ENCODE measurements at regions not wholly inside any gene's neighbourhood (a gene's known extent, or its start where the extent isn't known, plus 50 kb on each side); places are given as distances from the start of the nearest gene placed in this dataset.

DNA sequence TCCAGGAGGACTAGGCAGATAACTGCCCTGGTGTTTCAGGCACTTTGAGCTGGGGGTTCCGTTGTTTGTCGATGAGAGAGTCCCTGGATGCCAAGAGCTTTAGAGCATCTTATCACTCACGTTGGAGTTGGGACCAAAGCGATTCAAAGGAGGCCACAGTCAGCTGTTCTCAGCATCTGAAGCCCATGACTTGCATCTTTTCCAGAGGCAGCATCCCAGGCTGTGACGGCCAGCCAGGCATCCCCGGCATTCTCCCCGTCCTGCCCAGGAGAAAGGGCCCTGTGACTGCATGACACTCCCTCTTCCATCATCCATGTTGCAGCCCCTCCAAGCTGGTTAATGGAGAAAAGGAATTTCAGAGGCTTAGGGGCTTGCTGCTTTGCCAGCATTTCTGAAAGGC is 520.3 kb downstream of the CDH26 start:
- DNase-seq (ENCODE audit: low read depth), result no peak

DNA sequence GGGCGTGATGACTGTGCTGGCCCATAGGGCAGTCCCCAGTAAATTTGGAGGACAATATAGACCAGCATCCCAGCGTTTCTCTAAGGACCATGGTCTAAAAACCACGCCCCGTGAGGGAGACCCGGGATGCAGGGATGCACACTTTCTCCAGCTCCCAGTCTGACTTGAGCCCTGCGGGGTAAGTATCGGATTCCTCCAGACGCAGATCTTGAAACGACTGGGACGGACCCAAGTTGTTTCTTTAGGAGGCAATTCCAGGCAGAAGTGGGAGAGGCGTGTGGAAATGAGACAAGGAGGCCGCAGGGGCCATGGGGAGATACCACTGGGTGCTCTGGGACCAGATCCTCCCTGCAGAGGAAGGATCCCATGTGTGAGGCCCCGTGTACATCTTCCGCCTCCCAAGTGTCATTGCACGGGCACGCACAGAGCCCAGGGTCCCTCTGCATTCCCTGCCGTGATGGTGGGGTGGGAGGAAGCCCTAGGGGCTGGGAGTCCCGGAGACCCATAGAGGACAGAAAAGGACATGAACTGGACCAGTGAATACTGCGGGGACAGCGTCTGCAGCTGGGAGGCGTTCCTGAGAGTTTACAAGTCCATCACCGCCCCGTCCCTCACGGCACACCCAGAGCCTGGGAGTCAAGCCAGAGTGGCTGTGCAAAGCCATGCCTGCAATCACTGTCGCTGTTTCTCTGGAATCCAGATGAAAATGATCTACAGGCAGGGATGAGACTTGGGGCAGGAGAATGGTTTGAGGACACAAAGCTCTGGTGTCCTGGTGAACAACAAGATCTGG is 522.9 kb downstream of the CDH26 start:
- DNase-seq (ENCODE audit: low read depth), result no peak

DNA sequence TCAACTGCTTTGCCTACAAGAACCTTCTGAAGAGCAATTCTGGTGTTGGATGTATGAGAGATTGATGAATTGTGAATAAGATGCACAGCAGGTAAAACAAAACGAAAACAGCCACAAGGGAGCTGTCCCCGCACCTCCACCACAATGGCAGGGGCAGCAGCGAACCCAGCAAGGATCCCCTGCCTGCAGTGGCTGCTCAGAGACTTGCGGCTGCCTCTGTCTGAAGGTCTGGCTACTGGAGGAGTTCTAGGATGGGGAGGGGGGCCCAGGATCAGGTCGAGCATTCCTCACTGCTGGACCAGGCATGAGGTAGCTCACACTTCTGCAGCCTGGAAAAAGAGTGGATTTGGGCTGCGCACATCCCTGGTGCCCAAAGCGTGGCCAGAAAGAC is 523.5 kb downstream of the CDH26 start:
- DNase-seq (ENCODE audit: low read depth), result no peak

DNA sequence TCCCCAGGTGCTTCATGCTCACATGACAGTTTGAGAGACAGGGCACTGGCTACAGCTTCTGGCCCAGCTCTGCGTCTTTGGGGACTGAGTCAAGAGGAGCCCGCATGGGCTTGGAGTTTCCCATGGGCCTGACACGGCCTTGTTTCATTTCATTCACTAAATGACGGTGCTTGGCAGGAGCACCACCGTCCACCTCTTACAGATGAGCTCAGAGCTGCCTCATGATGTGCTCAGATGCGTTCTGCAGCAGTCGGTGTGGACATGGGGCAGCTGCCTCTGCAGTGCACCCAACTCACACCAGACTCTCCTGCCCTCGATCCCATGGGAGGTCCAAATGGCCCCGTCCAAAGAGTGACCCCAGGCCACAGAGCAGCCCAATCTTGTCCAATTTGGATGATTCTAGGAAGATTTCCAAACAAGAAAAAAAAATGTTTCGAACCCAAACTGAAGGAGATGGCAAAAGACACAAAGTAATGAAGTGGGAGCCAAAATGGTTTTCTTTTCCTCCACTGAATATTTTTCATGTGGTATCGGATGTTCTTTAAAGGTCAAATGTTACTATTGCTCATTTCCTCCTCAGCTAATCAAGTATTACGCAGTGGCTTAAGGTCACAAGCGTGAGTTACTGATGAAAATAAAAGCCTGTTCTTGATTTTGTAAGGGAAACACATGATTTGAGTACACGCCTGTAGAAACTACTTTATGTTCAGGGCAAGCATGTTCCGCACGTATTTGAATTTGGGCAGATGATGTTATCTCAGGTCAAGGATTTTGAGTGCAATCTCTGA is 524.2 kb downstream of the CDH26 start:
- DNase-seq (ENCODE audit: low read depth), result no peak

DNA sequence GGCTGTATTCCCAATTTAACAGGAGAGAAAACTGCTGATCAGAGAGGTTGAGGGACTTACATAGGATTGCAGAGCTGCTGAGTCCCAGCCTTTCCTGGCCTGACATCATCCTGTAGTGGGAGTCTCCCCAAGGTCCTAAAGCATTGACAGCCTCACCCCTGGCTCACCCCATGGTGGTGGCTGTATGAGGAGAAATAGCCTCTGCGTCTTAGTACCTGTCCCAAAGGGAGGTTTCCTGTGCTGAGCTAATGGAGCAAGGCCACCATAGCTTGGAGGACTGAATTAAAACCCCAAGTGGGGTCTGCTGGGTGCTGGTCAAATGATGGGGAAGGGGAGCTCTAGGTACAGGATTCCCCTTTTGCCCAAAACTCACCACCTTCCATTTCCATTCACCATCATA is 525.1 kb downstream of the CDH26 start:
- DNase-seq (ENCODE audit: low read depth), result no peak

DNA sequence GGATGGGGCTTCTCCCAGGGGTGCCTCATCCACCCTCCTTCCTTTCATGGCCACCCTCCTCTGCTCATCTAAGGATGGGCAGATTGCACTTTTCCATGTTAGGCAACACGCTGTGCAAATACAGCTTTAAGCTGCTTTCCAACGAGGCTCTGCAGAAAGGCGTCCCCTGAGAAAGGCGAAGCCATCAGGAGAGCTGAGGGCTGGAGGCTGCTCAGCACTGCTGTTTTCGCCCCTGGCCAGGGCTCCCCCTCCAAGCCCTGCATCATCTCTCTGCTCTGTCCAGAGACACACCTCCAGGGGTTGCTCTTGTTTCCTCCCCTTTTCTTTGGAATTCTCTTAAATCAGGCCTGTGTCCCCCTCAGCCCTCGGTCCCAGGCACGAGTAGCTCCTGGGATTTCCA is 526.1 kb downstream of the CDH26 start:
- DNase-seq (ENCODE audit: low read depth), result no peak

DNA sequence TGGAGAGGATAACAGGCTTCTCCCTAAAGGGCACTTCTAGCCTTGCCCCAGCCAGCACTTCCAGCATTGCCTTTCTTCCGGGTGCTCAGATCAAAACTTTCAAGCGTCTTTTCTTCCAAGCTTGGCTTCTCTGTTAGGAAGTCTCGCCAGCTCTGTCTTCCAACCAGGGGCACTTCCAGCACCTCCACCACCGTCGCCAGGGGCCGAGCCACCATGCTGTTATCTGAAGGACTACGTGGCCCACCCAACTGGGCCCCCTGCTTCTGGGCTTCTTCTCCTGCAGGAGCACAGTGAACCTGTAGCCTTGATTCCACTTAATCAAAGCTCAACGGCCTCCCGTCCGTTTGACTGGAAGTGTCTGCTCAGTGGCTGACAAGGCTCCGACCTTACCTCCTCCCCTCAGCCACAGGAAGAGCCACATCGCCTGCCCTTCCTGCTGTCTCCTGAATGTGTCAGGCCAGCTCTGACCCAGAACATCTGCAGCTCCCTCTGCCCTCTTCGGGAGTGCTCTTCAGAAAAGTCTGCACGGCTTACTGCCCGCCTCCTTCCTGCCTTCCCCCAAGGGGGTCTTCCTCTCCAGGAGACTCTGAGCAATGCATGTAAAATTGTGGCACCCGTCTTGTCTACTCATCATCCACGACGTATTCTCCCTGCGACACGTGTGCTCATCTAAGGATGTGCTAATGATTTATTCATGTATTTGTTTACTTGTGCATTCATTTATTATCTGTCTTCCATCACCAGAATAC is 527.0 kb downstream of the CDH26 start:
- no peak for DNase-seq (ENCODE audit: low read depth)

DNA sequence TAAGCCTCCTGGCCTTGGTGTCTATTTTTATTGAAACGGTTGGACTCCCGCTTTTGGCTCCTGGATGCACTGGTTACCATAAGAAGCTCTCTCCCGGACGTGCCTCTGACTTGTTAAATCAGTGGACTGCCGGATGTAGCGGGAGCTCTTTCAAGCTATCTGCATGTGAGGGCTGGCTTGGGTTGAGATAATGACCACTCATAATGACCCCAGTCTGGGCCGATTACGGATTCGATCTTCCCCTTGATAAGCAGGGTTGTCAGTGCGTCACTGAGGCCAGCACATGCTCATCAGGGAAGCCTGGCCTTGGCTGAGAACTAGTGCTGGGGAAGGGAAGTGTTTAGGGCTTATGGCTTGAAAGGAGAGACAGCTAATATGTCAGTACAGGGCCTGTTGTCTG is 528.1 kb downstream of the CDH26 start:
- DNase-seq (ENCODE audit: low read depth), result no peak

DNA sequence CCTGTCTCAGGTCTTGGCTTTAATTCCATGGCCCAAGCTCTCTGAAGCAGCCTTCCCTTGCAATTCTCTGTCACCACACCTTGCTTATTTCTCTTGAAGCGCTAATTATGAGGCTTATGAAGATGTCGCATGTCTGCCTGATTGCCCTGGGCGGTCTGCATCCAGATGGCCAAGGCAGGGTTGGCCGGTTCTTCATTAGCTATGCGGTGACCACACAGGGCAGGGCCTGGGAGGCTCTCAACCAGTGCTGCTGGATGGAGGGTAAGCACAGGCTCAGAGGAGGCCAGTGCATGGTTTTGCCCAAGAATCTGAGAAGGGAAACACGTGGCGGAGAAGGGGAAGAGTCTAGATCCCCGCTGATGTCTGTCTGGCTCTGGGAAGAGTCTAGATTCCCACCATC is 528.7 kb downstream of the CDH26 start:
- DNase-seq (ENCODE audit: low read depth), result no peak

DNA sequence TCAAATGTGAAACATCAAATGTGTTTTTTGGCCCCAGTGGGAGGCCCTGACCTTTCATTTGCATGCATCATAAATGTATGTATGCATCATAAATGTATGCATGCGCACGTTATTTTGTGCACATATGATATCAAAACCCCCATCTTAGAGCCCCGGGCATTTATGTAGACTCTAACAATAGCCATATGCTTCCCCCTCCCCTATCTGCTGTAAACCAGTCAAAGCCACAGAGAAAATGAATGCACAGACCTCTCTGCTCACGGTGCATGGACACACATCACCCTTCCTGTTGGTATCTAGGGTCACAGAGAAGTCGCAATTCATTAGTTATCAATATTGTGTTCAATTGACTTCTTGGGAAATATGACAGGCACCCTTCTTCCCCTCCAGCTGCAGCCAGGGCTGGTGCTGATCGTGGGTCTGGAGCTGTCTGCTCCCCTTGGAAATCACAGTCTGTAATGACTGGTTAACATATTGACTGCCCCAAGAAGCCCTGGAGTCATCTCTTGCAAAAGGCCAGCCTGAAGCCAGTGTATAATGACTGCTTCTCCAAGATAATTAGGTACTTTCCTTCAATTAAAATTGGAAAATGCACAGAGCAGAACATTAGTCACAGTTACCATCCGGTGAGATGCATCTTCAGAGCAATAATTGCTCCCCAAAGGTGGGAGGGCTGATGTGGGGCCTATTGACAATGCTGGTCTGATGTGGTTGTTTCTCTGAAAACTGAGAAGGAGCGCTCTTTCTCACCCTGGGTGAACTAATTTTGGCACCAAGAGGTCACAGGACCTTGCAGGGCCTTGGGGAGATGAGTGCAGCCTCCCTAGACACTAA is 532.2 kb downstream of the CDH26 start:
- no peak for DNase-seq (ENCODE audit: low read depth)

DNA sequence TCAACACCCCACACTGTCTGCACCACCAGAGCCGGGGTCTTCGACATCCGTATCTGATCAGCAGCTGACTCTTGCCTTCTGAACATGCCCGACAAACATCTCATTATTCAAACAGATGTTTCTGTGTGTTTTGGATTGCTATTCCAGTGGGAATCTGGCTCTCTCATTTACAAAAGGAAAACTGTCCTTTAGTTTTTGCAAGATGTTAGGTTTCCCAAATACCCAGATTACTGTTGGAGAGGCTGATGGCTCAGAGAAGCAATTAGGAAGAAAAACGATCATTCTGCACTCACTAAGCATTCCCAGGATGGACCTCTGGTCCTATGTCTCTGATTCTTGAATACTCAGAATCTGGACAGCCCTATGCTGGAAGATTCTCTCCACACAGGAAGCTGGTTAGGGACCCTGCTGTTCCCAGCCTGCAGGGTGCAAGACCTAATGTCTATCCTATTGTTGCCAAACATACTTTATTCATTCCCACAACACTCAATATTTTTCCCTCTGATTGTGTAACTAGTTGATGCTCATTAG is 532.9 kb downstream of the CDH26 start:
- DNase-seq (ENCODE audit: low read depth), result no peak

DNA sequence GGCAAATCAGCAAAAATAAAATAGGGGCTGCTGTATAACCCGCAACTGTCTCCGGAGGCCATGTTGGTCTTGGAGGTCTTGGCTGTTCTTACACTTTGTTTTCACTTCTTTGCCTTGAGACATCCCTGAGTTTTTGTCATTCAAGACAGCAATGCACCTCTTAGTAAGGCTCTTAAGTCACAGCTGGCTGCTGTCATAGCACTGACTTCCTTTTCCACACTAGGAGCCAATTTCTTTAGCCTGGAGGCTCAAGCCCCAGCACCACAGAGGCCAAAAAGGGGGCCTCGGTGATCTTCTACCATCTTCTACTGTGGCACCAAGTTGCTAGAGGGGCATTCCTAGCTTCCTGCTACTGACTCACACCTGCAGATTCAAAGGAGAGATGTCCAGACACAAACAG is 536.3 kb downstream of the CDH26 start:
- DNase-seq (ENCODE audit: low read depth), result no peak

DNA sequence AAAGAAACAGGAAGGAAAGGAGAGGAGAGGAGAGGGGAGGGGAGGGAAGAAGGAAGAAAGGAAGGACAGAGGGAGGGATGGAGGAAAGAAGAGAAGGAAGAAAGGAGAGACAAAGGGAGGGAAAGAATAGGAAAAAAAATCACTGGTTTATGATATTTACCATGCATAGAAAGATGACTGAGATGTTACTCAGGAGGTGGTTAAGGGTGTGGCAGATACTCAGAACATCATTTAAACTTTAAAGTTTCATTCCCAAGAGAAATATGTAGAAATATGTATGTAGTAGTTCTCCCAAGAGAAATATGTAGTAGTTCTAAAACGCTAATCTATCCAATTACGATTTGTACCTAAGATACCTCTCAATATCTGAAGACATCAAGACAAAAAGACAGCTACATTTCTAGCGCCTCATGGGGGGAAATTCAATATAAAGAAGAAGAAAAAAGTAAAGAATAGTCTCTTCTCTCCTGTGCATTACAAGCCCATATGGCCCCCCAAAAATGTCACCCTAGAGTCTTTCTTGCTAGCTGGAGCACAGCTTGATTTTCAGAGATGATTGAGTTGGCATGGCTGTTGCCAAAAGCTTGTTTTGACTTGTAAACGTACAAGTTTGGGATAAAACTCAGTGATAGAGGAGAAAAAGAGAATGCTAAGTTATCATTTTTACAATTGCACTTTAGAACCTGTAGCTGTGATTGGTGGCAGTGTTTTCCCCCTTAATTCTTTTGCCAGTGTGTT is 539.2 kb downstream of the CDH26 start:
- DNase-seq (ENCODE audit: low read depth), result no peak

DNA sequence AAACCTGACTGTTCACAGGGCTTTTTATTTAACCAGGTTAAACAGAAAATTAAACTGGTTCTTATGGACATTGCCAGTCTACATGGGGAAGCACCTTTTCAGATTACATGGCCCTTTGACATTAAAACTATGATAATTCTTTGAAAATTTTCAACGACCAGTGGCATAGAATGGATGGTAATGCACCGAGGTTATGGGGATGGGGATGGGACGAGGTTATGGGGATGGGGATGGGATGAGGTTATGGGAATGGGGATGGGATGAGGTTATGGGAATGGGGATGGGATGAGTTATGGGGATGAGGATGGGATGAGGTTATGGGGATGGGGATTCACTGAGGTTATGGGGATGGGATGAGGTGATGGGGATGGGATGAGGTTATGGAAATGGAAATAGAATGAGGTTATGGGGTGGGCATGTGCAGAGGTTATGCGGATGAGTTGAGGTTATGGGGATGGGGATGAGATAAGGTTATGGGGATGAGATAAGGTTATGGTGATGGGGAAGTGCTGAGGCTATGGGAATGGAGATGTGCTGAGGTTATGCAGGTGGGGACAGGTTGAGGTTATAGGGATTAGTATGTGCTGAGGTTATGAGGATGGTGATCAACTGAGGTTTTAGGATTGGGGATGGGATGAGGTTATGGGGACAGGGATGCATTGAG is 541.9 kb downstream of the CDH26 start:
- no peak for DNase-seq (ENCODE audit: low read depth)

DNA sequence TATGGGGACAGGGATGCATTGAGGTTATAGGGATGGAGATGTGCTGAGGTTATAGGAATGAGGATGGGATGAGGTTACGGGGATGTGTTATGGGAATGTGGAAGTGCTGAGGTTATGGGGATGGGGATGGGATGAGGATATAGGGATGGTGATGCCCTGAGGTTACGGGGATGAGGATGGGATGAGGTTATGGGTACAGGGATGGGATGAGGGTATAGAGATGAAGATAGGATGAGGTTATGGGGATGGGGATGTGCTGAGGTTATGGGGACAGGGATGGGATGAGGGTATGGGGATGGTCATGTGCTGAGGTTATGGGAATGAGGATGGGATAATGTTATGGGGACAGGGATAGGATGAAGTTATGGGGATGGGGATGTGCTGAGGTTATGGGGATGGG is 542.8 kb downstream of the CDH26 start:
- no peak for DNase-seq (ENCODE audit: low read depth)

DNA sequence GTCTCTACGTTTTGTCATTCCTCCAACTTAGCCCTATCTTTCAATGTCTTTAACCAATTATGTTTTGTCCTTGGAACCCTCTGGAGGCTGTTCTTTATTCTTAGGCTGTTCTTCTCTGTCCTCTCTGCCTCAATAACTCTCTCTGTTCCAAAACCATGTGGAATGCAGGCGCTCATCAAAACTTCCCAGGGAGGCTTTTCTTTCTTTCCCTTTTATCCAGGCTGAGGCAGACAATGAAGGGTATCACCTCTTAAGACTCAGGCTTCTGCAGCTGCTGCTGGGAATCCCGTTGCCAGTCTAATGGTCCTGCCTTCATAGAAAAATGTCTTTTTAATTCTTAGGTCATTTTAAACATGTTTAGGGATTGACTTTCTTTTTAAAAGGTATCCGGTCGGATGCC is 544.7 kb downstream of the CDH26 start:
- DNase-seq (ENCODE audit: low read depth), result no peak

DNA sequence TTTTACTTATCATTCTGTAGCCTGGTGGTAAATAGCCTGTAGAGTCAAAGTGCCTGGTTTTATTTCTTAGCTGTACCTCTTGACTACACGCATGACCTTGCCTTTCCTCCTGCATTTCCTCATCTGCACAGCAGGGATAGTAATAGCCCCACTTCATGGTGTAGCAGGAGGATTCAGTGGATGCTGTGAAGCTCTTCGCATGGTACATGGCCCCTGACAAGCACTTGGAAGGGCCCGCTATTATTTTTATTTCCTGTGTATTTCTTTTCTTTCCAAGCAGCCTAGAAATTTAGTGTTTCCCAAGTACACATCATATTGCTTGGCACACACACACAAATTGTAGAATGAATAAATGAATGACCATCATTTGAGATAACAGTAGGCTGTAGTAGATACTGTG is 547.2 kb downstream of the CDH26 start:
- no peak for DNase-seq (ENCODE audit: low read depth)

DNA sequence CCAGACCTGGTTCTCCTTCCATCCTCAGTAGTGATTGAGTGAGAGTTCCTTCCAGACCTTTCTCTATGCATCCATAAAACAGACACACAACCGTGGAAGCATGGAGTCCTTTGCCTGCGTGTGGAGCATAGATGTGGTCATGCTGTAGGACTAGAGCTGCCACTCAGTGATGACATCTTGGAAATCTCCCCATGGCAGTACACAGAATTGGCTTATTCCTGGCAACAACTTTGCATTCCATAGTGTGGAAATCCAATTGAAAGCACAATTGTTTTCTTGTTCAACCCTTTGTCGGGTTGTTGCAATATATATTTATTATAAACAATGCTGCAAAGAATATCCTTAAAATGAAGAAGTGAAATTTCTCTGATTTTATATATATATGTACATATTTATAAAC is 547.8 kb downstream of the CDH26 start:
- DNase-seq (ENCODE audit: low read depth), result no peak

DNA sequence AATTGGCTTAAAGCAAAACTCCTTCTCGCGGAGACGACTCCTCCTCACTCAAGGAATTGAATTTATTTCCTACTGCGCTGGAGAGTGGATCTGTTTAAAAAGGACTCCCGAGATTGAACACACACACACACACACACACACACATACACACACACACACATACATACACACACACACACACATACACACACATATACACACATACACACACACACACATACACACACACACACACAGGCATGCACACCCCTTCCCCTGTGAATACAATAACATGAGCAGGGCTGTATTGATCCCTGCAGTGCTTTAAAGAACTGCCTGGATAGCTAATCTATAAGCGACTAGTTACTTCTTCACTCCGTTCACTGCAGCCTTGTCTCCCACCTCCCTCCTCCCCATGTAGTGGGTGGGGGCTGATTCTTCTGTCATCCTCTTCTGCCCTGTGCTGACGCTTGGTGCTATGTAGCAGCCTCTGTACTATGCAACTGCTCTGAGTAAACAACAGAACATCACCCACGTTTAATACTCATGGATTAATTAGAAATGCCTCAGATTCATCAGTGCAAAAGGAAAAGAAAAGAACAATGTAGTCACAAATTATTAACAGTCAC is 549.0 kb downstream of the CDH26 start:
- no peak for DNase-seq (ENCODE audit: low read depth)

DNA sequence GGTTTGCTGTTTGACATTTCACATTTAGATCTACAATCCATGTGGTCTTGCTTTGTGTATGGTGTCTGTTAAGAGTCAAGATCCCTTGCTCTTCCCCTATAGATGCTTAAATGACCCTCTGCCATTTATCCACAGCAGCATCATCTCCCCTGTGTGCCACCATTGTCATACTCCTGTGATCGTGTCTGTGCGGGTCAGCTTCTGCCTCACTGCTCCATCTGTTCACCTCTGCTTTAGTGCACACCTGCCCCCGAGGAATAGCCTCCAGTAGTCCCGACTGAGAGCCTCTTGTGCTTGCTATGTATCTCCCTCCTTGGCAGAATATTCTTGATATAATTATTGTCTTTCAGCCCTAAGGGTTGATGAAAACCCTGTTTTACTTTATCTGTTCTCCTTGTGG is 551.2 kb downstream of the CDH26 start:
- DNase-seq (ENCODE audit: low read depth), result no peak
